ENCODE measurements at regions not wholly inside any gene's neighbourhood (a gene's known extent, or its start where the extent isn't known, plus 50 kb on each side); places are given as distances from the start of the nearest gene placed in this dataset.

DNA sequence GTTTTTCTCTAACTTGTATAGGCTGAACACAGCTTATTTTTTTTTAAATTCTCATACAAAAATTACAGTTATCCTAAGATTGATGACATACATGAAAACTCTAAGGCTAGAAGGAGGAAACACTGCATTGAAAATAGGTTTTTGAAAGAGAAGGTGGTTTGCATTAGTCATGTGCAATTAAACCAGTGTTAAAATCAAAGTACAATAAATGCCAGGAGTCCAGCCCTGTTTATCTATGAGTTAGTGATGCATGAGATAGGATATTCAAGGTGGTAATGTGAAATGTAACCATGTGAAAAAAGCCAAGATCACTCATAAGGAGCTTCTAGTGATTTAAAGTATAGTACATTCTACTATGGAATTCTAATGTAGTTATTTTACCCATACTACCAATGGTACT lies 444.9 kb upstream of the CYLC2 start:
- TF ChIP-seq, protein P1, sequence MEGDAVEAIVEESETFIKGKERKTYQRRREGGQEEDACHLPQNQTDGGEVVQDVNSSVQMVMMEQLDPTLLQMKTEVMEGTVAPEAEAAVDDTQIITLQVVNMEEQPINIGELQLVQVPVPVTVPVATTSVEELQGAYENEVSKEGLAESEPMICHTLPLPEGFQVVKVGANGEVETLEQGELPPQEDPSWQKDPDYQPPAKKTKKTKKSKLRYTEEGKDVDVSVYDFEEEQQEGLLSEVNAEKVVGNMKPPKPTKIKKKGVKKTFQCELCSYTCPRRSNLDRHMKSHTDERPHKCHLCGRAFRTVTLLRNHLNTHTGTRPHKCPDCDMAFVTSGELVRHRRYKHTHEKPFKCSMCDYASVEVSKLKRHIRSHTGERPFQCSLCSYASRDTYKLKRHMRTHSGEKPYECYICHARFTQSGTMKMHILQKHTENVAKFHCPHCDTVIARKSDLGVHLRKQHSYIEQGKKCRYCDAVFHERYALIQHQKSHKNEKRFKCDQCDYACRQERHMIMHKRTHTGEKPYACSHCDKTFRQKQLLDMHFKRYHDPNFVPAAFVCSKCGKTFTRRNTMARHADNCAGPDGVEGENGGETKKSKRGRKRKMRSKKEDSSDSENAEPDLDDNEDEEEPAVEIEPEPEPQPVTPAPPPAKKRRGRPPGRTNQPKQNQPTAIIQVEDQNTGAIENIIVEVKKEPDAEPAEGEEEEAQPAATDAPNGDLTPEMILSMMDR (IDR thresholded peaks at IDR 0.05 in 4 of 5, conservative IDR thresholded peaks at IDR 0.05 in 1 of 5), result no peak
- TF ChIP-seq POLR2A (IDR thresholded peaks at IDR 0.05), result no peak
